ENCODE measurements at regions not wholly inside any gene's neighbourhood (a gene's known extent, or its start where the extent isn't known, plus 50 kb on each side); places are given as distances from the start of the nearest gene placed in this dataset.

GRCh38 chr1:60825593-60825992, 256.8 kb upstream of the NFIA start:
- TF ChIP-seq CTCF (IDR thresholded peaks at IDR 0.05) (peak; percentile 12; the same call in 1 of the 2 replicates), ZFX (IDR thresholded peaks at IDR 0.05; ENCODE audit: borderline replicate concordance) (no peak)
- no peak overlapping the region for H3K27ac ChIP-seq

DNA sequence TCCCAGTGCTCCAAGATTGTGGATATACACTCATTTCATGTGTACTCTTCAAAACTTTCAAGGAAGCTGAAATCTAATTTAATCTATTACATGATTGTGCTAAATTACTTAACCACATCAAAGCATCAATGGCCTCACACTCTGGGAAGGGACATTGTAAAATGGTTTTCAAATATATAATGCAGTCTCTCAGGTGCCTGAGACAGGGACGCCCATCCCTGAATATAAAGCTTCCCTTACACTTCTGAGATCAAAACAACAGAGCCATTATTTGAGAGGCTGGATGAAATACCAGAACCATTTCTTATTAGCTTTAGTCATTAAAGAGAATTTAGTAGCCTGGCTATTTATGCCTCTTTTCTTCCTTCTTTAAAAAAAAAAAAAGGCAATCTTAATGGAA, 259.2 kb upstream of the NFIA start:
- no peak overlapping the region for H3K27ac ChIP-seq
- TF ChIP-seq CTCF (IDR thresholded peaks at IDR 0.05) (no peak), ZFX (IDR thresholded peaks at IDR 0.05; ENCODE audit: borderline replicate concordance) (no peak)

DNA sequence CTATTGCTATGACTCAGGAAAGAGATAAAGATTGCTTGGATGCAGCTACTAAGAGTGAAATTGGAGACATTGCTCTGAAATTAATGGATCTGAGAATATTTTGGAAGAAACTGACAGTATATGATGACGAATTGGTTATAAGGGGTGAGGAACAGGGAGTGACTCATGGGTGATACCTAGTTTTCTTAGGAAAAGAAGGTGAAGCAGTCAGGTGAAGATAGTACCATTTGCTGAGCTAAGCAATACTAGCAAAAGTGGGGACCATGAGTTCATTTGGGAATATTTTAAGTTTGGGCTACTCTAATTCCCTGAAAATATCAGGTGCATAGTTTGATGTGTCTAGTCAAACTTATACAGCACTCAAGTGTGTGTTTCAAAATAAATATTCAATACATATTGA, 260.1 kb upstream of the NFIA start:
- no peak overlapping the region for H3K27ac ChIP-seq
- no peak for TF ChIP-seq ZFX (IDR thresholded peaks at IDR 0.05; ENCODE audit: borderline replicate concordance)
- no peak for TF ChIP-seq CTCF (IDR thresholded peaks at IDR 0.05)

DNA sequence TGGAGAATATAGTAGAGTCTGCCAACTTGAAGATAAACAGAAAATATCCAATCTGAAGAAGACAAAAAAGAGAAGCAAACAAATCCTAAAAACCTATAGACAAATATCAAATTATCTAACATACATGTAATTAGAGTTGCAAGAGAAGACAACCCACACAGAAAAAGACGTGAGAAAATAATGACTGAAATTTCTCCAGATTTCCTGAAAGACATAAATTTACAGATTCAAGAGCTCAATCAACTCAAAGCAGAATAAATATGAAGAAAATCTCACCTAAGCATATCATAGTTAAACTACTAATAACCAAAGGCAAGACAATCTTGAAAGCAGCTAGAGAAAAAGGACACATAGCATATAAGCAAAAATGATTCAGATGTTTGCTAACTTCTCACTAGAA, 261.2 kb upstream of the NFIA start:
- H3K27ac ChIP-seq = no peak overlapping the region
- TF ChIP-seq CTCF (IDR thresholded peaks at IDR 0.05) (no peak), ZFX (IDR thresholded peaks at IDR 0.05; ENCODE audit: borderline replicate concordance) (no peak)

GRCh38 chr1:60818969-60819701, 263.2 kb upstream of the NFIA start:
- H3K27ac ChIP-seq = no peak overlapping the region
- TF ChIP-seq CTCF (IDR thresholded peaks at IDR 0.05) (no peak), ZFX (IDR thresholded peaks at IDR 0.05; ENCODE audit: borderline replicate concordance) (no peak)

DNA sequence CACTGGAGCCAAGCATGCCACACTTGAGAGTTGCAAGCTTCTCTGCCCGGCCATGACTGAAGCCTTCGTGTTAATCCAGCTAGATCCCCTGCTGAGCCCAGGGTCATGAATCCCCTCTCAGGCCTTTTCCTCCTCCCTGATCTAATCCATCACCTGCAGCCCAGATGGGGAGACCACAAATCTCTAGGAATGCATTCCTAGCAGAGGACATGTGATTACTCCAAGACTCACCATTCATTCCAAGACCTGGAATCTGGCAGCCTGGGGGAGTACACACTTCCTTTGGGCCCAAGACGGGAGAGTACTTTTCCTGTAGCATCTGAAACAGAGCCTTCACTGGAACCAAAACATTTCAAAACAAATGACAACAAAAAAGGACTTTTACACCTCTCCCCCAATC, 269.3 kb upstream of the NFIA start:
- no peak for TF ChIP-seq CTCF (IDR thresholded peaks at IDR 0.05)
- no peak for TF ChIP-seq ZFX (IDR thresholded peaks at IDR 0.05; ENCODE audit: borderline replicate concordance)
- H3K27ac ChIP-seq = no peak overlapping the region

- TF ChIP-seq CTCF (IDR thresholded peaks at IDR 0.05) (no peak), ZFX (IDR thresholded peaks at IDR 0.05; ENCODE audit: borderline replicate concordance) (no peak)
- H3K27ac ChIP-seq = no peak overlapping the region
These were observed 273.0 kb upstream of the NFIA start for GRCh38 chr1:60809204-60809980.
